GM12891 (cell line): ENCODE measurements at regions not wholly inside any gene's neighbourhood (a gene's known extent, or its start where the extent isn't known, plus 50 kb on each side); places are given as distances from the start of the nearest gene placed in this dataset.

Experiments used
- POLR2A ChIP-seq: IDR thresholded peaks from 2 replicates; pipeline ENCODE4 v1.6.1; 2011; ENCODE audit warnings: low read depth, low read length, control low read depth
- POU2F2 ChIP-seq: IDR thresholded peaks from 2 replicates; pipeline ENCODE4 v1.6.1; 2011; ENCODE audit warnings: low read depth, mild to moderate bottlenecking, control low read depth, low read length, moderate library complexity
- TAF1 ChIP-seq: IDR thresholded peaks from 2 replicates; pipeline ENCODE4 v1.6.1; 2011; ENCODE audit warnings: low read depth, low read length, control low read depth

DNA sequence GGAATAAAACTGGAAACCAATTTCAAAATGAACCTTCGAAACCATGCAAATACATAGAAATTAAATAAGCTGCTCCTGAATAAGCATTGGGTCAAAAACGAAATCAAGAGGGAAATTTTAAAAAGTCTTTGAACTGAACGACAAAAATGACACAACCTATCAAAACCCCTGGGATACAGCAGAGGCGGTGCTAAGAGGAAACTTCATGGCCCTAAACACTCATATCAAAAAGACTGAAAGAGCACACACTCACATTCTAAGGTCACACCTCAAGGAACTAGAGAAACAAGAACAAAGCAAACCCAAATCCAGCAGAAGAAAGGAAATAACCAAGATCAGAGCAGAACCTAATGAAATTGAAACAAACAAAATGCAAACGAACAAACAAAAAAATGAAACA, 85.2 kb upstream of the CDC42BPA start:
- TF ChIP-seq POLR2A (no peak), POU2F2 (no peak), TAF1 (no peak)
